HS-5 (cell line): ENCODE measurements at regions not wholly inside any gene's neighbourhood (a gene's known extent, or its start where the extent isn't known, plus 50 kb on each side); places are given as distances from the start of the nearest gene placed in this dataset.
A peak's percentile ranks its signal among the peaks of the same experiment; 100 is the strongest.
"Not testable (repeated sequence)": the region's sequence is repeated elsewhere in the genome, so short reads cannot be mapped to it uniquely, and the experiment has no call there.

Experiments used
- DNase-seq: peaks from one replicate; pipeline ENCODE4 v3.0.0-alpha.2; 2012; ENCODE audit warnings: low read depth

DNA sequence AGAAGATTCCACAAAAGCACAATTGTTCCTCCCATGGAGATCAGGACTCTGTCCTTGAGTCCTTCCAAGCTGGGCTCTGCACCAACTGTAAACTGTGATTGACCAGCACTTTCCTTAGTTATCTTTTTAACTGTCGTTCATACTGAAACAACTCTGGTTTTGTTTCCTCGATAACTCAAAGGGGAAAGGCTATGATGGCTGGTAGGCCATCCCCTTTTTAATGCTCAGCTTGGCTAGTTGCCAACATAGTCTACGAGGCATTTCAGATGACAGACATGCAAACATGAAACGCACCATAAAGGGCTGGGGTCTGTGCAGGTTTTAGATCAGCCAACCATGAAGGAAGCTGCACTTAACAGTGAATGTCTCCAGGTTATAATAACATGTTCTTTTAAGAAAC is 497.1 kb upstream of the ARID1B start:
- no peak for DNase-seq

DNA sequence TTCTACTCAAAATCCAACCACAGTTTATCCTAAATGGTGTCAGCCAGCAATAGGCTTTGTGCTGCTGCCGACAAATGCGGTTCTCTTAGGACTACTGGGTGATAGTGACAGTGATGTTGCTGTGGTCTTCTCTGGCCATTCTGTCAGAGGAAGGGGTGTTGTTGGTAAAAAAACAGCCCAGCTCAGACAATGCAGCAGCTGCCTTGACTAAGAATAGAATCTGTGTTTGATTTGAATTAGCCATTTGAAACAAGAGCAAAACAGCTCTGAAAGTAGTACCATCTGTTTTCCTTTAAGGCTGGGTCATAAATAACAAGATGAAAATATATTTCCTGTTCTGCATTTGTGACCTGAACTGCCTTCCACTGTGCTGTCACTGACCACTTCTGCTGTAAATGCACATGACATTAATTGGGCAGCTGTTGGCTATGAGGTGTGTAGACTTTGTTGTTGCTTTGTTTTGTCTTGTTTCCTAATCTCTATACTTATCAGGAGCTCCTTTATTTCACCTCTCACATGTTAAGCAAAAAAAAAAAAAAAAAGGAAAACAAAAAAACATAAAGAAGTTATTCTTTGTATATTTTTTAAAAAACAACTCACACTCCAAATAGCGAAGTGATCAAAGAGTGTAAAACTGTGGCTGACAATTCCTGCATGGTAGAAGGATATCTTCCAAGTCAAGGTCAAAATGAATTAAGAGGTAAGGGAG is 497.8 kb upstream of the ARID1B start:
- DNase-seq = no peak

DNA sequence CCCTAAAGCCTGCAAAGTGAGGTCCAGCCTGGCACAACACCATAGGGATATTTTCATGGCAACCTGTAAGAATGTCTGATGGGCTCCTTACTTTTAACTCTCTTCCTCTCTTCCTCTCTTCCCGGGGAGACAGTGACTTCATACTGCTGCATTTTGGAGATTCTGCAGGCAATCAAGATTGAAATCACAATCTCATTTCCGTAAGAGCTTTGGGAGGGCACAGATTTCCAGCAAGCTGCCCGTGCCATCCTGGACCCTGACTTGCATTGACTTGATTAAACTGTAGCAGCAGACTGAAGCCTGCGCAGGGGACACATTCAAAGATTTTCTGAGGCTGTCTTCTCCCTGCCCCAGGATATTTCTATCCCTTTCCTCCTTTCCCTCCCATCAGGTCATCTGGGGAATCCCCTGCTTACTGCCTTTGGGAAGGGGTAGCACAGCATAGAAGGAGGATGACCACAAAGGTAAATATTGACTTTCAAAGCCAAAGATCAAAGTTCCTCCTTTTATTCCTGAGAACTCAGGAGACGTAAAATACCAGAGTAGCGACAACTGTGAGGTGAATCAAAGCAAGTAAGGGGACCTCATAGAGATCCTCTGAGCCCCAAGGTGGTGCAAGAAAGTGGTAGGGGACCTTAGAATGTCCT is 504.0 kb upstream of the ARID1B start:
- DNase-seq = no peak

DNA sequence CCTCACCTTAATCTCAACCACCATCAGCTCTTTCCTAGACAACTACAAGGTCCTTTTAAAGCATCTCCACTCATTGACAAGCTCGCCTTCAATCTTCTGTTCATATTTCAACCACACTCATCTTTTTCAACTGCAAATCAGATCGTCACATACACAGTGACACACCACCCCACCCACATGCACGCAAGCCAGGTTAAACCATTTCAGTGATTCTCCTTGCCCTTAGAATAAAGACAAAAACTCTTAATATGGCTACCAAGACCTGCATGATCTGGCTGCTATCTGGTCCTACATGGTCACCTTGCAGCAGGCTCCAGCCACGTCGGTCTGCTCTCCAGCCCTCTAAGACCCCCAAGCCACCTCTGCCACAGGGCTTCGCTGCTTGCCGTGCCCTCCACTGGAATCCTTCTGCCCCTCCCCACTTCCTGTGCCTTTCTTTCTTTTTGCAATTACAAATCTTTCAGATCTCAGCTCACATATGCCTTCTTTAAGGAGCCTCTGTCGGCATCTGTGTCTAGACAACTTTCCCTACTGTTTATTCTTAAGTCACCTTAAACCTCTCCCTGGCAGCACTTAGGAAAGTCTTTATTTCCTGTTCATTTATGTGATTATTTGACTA is 507.3 kb upstream of the ARID1B start:
- no peak for DNase-seq

DNA sequence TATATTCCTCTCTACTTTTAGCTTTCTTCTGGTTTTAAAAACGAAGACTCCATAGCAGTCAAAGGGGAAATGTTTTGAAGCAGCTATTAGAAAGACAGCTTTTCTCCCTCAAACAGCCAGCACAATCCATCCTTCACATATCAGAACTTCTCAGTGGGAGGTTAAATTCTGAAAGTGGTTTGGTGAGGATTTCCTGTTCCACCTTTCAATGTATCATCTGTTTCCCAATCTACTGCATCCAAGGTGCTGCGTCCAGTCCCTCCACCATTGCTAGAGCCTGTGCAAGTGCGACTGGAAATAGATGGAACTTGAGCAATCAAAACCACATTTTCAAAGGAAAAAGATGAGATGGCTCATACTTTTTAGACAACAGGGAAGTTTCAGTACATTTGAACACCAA is 508.3 kb upstream of the ARID1B start:
- DNase-seq = no peak

DNA sequence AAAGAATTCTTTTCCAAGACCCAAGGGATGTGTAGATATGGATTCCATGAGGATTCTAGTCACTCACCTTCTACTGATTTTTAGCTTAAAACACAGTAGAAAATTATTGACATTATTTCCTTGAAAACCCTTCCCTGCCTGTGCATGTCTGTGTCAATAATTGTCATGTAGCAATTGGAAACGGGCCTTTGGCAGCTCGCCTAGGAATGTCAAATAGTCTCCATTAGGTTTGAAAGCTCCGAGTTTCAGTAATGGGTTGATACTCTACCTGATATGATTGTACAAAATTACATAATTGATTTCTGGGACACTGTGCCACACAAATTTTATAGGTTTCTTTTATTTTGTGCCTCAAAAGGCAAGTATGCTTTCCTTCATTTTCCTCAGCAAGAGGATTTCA is 515.2 kb upstream of the ARID1B start:
- no peak for DNase-seq

DNA sequence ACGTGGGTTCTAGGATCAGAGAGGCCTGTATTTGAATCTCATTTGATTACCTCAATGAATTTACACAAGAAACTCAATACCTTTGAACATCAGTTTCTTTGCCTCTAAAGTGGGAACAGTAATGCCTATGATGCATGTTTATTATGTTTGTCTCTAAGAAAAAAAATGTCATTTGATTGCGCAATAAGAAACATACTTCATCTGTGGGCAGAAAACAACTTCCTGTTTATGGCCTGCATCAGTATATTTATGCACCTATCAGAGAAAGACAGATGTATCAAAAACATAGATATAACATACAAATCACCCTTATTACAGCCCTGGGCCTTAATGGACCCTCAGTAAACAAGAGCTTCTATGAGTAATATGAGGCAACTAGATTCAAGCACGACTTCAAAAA is 516.4 kb upstream of the ARID1B start:
- no peak for DNase-seq

DNA sequence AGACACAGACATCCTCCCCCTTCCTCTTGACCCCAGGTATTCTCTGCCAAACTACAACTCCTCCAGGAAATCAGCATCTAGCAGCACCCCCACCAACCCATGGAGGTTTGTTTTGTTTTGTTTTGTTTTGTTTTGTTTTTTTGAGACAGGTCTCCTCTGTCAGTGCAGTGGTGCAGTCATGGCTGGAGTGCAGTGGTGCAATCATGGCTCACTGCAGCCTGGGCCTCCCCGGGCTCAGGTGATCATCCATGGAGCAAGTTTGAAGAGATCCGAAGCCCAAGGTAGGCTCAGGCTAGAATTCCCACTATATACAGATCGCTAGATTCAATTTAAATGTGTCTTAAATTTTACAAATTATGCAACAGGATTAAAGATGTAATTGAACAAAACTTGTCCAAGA is 518.2 kb upstream of the ARID1B start:
- DNase-seq = no peak

DNA sequence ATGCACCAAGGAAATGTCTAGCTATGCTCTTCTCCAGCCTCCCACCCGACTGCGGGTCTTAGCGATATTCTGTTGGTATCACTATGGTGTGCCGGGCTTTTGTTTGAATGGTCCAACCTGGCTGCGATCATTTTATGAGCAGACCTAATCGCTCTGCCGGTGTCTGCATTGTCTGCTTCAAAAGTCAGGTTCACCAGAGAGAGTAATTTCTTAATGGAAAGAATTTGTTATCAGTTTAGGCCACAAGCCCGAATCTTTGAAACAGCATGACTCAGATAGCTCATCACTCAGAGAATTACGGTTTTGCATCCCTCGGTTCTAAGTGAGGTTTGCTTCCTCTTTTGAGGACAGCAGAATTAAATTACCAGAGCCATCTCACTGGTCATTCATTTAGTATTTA is 521.0 kb upstream of the ARID1B start:
- DNase-seq = no peak

DNA sequence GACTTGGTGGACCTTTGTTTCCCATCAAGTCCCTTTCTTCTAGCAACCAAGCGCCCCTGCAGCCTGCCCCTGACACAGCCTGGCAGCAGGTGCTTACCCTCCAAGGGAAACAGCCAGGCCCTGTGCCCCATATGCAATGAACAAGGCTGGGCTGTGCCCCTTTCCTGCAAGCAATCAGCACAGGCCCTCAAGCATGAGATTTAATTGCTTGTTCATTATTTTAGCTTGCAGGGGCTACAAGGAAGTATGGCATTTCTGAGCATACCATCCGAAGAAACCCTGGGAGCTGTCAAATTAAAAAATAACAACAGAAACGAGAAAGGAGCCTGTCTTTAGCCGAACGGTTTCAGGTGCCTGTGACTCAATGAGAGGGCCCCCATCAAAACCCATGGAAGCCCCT is 522.9 kb upstream of the ARID1B start:
- DNase-seq = no peak

DNA sequence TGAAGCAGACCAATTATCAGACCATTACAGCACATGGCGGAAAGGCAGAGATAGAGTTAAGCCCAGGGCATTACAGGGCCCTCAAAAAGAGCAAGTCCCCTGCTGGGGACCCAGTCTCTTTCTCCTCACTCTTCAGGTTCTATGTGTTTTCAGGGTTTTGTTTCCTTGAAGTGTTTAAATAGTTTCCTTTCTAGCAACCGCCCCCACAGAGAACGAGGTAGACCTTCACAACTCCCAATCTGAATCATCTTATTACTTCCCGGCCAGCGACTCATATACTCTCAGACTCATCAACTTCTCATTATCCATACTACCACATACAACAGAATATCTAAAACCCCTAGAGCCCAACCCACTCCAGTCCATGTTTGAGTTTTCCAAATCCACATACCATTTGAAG is 526.6 kb upstream of the ARID1B start:
- DNase-seq = peak; percentile 5

DNA sequence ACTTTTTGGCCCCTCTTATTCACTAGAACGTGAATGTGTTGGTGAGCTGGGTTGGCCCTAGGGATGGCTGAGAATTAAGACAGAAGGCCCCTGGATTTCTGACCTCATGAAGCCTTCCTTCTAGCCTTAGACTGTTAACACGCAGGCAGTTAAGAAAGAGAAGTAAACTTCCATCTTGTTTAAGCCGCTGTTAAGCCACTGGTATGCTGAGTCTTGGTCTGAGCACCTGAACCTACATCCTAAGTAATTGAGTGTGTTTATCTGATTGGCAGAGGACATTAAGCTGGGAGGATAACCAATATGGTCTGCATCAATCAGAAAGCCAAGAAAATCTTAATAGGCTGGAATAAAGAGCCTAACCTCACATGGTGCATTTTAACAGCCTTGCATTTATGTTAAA is 535.0 kb upstream of the ARID1B start:
- DNase-seq = no peak

DNA sequence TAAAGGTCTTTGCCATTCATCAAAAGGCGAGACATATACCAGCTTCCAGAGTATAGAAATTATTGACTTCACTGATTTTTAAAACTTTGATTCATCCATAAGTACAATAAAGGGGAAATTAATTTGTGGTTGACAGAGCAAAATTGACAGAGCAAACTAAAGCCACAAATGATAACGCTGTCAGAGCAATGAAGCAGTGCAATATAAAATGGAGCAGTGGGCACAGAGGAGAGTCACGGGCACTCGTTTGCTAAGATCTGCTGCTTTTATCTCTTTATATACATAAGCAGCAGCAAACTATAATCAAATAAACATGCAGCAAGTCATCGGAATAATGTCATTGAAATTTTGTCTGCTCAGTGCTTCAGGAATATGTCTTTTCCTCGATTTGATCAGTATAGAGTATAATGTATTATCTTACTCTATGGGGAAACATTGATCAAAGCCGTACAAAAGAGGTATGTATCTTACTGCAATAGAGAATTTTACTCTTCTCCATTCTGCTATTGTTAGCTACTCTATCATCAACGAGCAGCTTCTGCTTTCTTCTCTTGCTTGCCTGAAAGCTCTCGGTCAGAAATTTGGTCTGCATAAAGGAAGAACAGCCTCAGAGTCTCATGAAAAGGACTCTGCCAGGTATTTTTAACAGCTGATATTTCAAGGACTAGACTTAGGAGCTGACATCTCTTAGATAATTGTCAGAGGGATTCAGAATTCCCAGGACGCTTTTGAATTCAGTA is 546.0 kb upstream of the ARID1B start:
- DNase-seq = no peak

DNA sequence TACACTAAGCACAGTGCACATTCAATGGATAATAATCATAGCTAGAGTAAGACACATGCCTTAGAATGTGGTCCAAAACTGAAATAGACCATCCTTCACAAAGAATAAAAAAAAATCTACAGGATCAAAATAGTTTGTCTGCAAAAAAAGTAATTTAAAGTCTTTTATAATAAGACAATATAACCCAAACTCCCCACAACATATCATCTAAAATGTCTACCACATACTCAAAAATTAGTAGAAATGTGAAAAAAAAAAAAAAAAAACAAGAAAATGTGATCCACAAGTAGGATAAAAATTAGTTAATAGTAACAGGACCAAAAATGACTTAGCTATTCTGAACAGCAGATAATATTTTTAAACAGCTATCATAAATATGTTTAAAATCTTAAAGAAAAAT is 557.2 kb upstream of the ARID1B start:
- DNase-seq = no peak

DNA sequence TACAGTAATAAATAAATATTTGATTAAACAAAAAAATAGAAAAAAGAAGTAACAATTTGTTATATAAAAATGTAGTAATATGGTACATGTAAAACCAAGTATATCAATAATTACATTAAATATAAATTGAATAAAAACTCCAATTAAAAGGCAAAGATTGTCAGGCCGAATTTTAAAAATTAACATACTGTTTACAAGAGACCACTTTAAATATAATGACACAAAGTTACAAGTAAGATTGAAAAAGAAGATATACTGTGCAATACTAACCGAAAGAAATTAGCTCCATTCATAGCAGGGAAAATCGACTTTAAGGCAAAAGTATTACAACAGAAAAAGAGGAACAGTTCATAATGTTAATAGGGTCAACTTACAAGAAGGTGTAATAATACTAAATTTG is 571.5 kb upstream of the ARID1B start:
- no peak for DNase-seq

DNA sequence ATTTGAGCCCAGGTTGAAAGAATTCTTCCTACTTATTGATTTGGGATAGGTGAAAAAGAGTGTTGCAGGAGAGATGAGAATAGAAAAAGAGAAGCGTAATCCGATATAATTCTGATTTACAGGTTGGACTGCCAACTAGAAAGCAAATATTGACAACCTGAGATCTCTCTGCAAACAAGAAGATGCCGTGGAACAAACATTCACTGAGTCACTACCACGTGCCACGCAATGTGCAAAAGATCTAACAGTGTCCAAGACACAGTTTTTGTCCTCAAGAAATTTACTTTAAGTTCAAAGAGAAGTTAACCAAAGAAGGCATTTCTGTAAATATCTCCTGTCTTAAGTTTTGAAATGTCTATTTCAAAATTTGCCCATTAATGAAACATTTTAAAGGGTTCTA is 578.0 kb upstream of the ARID1B start:
- no peak for DNase-seq

DNA sequence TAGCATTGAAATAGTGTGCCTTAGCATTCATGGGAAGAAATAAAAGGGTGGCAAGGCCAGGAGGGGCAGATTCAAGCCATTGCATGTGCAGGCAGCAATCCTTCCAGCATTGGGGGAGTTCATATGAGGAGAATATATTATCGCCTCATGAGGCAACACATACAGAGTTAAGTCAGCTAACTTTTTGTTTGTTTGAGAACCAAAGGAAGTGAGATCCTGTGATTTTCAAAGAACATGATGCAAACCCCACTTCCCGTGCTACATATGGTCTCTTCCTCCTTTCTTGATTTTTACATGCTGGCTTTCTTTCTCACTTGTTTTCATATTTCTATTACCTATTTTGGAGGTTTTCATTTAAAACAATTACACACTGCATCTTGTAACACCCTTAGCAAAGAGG is 579.7 kb upstream of the ARID1B start:
- DNase-seq = no peak

DNA sequence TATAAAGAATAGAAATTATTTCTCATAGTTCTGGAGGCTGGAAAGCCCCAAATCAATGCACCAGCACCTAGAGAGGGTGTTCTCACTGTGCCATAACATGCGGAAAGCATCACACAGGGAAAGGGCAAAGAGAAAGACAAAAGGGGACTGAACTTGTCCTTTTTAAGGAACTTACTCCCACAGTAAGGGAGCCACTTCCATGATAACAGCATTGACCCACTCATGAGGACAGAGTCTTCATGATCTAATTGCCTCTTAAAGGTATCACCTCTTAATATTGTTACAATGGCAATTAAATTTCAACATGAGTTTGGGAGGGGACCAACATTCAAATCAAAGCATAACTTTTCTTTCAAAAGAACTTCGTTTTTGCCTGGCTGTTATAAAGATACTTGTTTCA is 582.2 kb upstream of the ARID1B start:
- DNase-seq = no peak

DNA sequence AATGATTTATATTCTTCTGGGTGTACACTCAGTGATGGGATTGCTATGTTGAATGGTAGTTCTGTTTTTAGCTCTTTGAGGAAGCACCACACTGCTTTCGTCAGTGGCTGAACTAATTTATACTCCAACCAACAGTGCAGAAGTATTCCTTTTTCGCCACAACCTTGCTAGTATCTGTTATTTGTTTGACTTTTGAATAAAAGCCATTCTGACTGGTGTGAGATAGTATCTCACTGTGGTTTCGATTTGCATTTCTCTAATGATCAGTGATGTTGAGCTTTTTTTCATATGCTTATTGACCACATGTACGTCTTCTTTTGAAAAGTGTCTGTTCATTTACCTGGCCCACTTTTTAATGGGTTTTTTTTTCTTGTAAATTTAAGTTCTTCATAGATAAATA is 583.8 kb upstream of the ARID1B start:
- no peak for DNase-seq

DNA sequence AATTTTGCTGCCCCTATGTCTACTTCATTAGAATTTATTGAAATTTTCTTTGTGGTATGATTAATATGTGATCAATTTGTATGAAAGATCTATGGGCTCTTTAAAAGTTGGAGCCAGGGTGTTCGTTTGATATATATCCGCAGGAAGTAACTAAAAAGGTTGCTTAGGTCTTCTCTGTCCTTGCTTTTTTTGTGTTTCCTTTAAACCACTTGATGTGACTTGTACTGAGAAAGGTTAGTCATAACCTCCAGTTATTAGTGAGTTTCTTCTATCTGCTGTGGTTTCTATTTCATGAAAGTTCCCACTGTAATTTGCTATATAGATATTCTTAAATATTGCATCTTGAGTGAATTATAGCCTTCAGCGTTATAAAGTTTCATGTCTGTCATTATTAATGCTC is 585.3 kb upstream of the ARID1B start:
- DNase-seq = no peak

DNA sequence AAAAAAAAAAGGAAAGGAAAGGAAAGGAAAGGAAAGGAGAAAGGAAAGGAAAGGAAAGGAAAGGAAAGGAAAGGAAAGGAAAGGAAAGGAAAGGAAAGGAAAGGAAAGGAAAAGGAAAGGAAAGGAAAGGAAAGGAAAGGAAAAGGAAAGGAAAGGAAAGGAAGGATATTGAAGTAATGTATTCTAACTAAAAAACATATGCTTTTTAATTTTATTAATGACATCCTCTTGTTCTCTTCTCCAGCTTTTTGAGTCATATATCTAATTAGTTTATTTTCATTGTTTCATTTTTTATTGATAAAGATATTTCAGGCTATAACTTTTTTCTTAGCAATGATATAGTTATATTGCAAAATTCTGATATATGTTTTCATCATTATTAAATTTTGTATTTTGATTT is 585.8 kb upstream of the ARID1B start:
- not testable (repeated sequence) for DNase-seq

DNA sequence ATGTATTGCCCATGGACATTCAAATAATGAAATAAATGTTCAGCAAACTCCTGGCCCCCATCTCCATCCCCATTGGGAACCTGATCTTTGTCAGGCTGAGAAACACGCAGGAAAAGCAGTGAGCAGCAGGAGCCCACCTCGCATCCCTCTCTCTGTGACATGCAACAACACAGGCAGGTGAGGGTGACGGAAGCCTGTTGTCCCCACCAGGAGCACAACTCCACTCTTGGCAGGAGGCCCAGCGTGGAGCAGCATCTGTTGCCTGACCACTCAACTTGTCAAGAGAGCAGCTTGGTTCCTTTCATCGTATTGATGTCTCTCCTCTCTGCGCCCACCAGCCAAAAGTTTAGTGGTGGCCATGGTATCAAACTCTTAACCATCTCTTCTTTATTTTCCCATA is 586.9 kb upstream of the ARID1B start:
- DNase-seq = no peak

DNA sequence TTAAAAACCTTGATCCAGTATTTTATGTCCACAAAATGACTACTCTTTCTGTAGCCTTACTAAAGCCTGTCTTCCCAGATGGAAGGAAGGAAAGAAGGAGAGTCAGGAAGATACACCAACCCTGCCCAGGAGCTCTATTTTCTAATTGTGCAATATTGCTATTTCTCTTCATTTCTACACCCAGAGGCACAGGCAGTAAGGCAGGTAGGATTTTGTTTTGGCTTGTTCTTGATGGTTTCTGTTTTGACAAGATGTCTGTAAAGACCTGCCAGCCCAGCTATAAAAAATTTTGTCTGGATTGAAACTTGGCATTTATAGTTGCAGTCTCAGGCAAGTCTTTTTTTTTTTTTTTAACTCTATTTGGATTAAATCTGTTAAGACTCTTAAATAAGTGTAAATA is 587.5 kb upstream of the ARID1B start:
- no peak for DNase-seq
